NCI-H748 treated with DMSO at 0.1 percent for 48 hours (cell line): ENCODE measurements at regions not wholly inside any gene's neighbourhood (a gene's known extent, or its start where the extent isn't known, plus 50 kb on each side); places are given as distances from the start of the nearest gene placed in this dataset.
"Not testable (repeated sequence)": the region's sequence is repeated elsewhere in the genome, so short reads cannot be mapped to it uniquely, and the experiment has no call there.

Experiments used
- DNase-seq: peaks from one replicate; lab custom pipeline; 2025; lab: John Stamatoyannopoulos, UW

DNA sequence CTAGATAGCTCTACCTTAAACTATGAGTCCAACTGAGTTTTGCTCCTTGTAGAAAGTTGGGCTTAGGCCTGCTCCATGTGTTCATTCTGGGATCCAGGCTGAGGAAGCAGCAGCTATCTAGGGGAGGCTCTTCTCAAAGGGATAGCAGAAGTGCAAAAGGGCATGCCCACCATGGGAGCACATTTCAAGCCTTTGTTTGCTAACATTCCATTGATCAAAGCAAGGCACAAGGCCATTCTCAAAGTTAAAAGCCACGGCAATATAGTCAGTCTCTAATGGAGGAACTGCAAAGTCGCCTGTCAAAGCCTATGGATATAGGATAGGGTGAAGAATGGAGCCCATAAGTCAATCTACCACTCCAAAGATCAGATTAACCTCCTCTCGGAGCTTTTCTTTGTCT, 488.1 kb upstream of the ARX start:
- DNase-seq: no peak

DNA sequence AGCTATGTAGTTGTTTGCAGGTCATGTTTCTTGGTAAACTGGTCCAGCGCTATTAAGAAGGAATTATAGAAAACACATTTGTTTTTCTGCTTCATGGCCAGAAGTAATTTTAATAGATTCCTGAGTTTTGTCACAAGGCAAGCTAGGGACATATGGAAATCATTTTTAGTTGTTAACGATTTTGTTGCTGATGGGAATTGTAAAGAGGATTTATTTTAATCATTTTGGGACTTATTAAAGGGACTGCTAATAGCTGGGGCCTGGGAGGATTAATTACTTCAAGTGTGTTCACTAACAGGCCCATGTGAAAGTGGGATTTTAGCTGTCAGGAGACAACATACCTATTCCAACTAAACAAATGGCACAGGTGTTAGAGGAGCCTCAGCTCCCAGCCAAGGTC, 492.0 kb upstream of the ARX start:
- no peak for DNase-seq

DNA sequence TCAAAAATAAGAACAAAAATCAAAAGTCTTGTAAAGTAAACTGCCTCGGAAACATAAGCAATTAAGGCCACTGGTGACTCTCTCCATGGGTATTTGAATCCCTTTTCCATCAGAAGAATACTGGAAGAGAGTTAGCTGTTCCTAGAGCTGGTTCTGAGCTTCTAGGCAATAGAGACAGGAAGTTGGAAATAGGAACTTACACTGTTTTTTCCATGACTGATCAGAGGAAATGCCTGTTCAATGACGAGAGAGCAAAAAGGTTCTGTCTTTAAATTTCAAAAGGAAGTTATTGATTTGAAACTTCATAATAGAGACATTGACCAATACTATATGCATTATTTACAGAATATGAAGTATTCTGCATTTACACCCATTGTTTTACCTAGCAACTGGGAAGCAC, 503.5 kb upstream of the ARX start:
- no peak for DNase-seq

DNA sequence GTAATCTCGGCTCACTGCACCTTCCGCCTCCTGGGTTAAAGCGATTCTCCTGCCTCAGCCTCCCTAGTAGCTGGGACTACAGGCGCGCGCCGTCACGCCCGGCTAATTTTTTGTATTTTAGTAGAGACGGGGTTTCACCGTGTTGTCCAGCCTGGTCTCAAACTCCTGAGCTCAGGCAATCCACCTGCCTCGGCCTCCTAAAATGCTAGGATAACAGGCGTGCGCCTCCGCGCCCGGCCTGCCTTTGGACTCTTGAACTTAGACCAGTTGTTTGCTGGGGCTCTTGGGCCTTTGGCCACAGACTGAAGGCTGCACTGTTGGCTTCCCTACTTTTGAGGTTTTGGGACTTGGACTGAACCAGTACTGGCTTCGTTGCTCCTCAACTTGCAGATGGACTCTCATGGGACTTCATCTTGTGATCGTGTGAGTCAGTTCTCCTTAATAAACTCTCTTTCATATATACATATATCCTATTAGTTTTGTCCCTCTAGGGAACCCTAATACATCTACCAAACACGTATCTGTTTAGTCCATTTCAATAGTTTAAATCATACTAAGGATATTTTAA, 506.8 kb upstream of the ARX start:
- DNase-seq: not testable (repeated sequence)

DNA sequence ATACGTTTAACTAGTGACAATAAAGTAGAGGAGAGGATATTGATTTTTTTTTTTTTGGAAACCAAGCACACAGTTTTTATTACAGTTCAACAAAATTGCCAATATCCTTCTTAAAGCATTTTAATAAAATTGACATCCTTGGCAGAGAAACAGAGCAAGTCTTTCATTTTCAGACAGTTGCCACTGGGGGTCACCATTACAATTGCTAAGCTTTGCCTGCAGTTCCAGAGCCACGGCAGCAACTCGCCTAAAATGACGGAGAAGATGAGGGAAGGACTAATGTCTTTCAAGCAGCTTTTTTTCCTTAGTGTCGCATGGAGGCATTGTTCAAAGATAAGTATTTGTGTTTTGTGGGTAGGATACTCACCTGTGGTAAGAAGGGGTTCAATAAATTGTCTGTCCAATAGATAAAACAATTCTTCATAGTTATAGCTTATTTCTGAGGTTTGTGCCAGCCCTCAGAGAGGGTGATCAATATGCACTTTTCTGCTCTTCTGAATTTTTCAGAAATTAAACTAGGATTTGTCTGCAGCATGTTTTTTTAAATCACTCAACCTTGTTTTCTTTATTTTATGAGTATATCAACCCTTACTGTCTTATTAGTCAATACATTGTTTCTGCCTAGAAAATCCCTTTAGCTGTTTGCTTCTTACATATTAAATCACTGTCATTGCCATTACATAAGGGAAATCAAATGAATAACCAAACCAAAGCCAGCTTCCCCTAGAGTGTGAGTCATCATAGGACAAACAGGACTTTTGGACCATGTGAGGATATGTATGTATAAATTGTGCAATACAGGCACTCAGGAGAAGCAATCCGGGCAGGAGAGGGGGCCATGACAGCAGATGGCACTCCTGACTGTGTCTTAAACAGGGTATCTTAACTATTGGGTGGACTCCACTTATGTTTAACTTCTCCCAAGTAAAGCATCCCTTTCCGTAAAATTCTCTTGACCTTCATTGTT, 508.1 kb upstream of the ARX start:
- peak; percentile 26 for DNase-seq

DNA sequence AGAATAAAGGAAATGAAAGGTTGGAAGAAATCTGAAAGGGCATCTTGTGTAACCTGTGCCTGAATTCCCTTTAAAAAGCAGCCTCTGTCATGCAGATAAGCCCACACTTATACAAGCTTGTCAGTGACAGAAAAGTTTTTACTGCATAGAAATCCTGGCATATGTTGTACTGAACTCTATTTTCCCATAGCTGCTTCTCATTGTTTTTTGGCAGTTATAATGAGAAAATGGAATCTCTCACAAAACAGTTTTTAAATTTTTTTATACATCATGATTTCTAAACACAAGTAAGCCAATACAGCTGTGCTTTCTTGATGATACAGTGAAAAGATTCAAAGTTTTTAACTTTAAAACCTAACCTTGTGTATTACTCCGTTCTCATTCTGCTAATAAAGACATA, 511.4 kb upstream of the ARX start:
- DNase-seq: no peak

DNA sequence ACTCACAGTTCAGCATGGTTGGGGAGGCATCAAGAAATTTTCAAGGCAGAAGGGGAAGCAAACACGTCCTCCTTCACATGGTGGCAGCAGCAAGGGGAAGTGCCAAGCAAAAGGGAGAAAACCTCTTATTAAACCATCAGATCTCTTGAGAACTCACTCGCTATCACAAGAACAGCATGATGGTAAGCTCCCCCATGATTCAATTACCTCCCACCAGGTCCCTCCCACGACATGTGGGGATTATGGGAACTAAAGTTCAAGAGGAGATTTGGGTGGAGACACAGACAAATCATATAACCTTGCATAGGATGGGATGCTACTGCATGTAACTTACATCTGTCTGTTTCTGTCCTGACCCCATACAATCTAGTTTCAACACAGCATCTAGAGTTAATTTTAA, 511.8 kb upstream of the ARX start:
- no peak for DNase-seq

- DNase-seq: no peak
Observed at GRCh38 chrX:25531096-25531495, 515.3 kb upstream of the ARX start.

DNA sequence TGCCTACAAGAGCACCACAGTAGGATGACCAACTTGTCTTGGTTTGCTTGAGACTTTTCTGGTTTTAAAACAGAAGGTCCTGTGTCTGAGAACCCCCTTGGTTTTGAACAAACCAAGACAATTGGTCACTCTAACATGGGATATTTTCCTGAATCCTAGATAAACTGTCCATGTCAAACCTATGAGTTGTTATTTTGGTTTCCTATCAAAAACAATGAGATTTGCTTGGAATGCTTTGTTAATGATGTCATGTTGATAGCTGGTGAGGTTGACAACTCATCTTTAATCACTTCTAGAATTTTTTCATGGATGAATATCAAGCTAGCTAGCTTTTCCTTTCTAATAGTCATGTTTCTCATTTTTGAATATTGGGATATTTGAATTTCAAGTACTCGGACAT, 518.3 kb upstream of the ARX start:
- DNase-seq: no peak

- DNase-seq: peak; percentile 18
Observed at GRCh38 chrX:25536307-25536970, 520.7 kb upstream of the ARX start.

GRCh38 chrX:25537699-25538098, 521.9 kb upstream of the ARX start:
- DNase-seq: no peak

- no peak for DNase-seq
Observed at GRCh38 chrX:25544641-25545040, 528.9 kb upstream of the ARX start.

DNA sequence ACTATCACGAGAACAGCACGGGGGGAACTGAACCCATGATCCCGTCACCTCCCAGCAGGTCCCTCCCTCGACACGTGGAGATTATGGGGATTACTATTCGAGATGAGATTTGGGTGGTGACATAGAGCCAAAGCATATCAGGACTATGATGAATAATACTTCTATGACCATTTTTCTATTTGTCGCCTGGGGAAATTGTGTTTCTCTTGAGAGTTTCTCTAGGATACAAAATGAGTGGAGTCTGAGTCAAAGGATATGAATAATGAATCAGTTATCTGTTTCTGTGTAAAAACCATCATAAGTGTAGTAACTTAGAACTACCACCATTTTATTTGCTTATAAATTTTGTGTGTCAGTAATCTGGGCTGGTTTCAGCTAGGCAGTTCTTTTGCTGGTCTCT, 533.0 kb upstream of the ARX start:
- DNase-seq: no peak

DNA sequence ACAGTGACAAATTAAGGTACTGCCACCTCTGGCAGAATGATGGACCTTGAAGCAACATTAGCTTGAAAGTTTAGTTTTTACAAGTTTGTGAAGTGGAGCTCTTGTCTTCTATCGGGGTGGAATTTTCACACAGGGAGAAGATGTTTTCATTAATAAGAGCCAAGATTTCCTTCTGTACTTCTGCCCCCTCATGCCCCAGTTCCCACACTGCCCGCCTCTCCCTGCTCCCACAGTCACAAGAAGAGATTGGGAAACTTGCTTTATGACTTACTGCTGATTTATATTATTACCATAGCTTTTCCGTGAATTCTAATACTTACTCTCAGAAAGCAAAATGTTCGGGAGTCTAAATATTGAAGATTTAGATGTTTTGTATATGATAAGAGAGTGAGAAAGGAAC, 539.8 kb upstream of the ARX start:
- no peak for DNase-seq

GRCh38 chrX:25558137-25558536, 542.4 kb upstream of the ARX start:
- no peak for DNase-seq

DNA sequence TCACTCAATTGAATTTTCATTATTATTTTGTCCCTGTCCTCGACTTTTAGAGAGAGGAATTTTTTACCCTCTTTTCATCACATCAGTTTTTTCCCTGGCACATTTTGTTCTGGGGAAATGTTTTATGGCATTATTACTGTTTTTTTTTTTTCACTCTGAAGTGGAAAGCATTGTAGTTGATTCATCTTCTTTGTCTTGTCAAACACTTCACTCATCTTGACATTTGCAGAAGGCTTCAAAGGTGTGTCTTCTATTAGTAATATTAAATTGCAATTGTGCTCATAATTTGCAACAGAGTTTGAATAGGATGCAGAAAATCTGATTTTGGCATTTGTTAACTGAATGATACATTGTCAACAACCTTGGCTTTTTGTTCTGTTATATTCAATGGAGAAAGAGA, 545.4 kb upstream of the ARX start:
- no peak for DNase-seq

DNA sequence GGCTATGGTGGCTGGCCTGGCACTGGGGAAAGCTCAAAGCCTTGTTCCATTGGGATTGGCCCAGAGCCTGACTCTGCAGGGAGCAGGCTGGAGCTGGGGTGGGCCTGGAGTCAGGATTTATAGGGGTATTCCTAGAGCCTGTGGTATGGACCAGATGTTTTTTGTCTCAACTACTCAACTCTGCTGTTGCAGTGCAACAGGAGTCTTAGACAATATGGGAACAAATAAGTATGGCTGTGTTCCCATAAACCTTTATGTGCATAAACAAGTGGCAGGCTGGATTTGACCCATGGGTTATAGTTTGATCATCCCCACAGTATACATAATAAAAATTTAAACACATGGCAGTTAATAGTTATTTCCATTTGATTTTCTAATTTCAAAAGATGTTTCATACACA, 557.9 kb upstream of the ARX start:
- no peak for DNase-seq

- no peak for DNase-seq
Observed at GRCh38 chrX:25596921-25597320, 541.2 kb upstream of the MAGEB18 start.

- no peak for DNase-seq
Observed at GRCh38 chrX:25597551-25597950, 540.6 kb upstream of the MAGEB18 start.

GRCh38 chrX:25599061-25599460, 539.1 kb upstream of the MAGEB18 start:
- no peak for DNase-seq

GRCh38 chrX:25600776-25601175, 537.4 kb upstream of the MAGEB18 start:
- no peak for DNase-seq

DNA sequence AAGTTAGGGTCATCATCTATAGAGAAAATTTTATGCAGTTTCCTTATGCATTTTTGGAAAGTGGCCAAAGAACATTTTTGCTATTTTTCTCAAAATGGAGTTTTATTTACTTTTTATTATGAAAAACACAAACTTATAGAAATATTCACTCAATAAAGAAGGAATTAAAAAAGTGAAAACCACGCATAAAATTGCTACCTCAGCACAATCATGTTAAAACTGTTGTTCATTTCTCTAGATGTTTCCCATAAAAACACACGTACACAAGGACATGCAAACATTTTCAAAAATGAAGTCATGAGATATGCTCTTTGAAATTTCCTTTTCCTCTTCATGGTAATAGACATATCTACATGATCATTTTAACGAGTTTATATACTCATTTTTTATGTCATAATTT, 536.8 kb upstream of the MAGEB18 start:
- DNase-seq: no peak

DNA sequence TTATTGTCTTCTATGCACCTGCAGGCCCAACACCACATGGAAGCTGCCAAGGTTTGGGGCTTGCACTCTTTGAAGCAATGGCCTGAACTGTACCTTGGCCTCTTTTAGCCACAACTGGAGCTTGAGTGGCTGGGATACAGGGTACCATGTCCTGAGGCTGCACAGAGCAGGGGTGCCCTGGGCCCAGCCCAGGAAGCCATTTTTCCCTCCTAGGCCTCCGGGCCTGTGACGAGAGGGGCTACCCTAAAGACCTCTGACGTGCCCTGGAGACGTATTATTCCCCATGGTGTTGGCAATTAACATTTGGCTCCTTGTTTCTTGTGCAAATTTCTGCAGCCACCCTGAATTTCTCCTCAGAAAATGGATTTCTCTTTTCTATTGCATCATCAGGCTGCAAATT, 519.9 kb upstream of the MAGEB18 start:
- DNase-seq: no peak
